NCI-H460 (cell line): ENCODE measurements at regions not wholly inside any gene's neighbourhood (a gene's known extent, or its start where the extent isn't known, plus 50 kb on each side); places are given as distances from the start of the nearest gene placed in this dataset.
"Not testable (repeated sequence)": the region's sequence is repeated elsewhere in the genome, so short reads cannot be mapped to it uniquely, and the experiment has no call there.

Experiments used
- DNase-seq: peaks from one replicate; pipeline ENCODE4 v3.0.0-alpha.2; 2016; ENCODE audit warnings: low read depth; ENCODE audit errors: extremely low read depth

DNA sequence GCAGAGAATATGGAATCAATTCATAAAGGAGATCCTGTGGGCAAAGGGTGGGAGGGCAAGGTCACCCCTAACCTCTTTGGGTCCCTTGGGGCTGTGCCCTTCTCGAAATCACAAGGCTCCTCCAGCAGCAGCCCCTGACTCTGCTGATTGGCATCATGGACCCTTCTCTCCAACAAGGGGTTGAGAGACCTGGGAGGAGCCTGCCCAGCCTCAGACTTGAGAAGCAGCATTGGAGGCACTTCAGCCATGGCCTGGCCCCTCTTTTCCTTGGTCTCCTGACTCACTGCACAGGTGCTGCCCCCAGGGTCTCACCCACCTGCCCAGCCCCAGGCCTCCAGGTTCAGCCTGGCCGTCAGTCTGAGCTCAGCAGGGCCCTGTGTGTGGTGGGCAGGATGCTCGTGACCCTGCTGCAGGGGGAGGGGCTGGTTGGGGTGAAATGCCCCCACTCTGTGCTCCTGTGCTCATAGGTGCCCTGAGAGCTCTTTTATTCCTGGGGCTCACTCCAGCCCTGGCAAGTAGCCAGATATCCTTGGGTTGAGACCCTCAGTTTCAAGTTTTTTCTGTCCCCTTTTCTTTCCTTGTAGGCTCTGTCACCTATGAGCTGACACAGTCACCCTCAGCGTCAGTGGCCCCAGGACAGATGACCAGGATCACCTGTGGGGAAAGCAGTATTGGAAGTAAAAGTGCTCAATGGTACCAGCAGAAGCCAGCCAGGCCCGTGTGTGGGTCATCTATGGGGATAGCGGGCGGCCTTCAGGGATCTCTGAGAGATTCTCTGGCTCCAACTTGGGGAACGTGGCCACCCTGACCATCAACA is 110.8 kb downstream of the GGTLC2 start:
- DNase-seq: no peak

GRCh38 chr22:22755778-22756100 is 111.3 kb downstream of the GGTLC2 start:
- no peak for DNase-seq

DNA sequence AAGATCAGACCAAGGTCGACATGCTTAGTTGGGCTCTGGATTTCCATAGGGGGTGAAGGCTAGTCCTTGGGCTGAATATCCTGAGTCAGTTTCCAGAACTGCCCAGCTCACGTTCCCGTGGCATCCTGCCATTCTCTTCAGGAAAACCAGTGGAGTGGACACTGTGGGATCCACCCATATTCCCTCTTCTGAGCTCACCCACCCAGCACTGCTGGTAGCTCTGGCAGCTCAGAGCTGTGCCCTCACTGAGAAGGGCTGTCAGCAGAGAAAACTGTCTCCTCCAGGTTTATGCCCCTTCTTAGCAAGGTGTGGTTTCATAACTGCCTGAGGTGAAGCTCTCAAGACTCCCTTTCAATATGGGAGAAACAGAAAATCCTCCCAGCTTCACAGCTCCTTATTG is 111.7 kb downstream of the GGTLC2 start:
- no peak for DNase-seq

GRCh38 chr22:22756551-22757201 is 112.3 kb downstream of the GGTLC2 start:
- DNase-seq: not testable (repeated sequence)

- not testable (repeated sequence) for DNase-seq
Observed at GRCh38 chr22:22758101-22758807, 113.8 kb downstream of the GGTLC2 start.

GRCh38 chr22:22759371-22759770 is 115.0 kb downstream of the GGTLC2 start:
- no peak for DNase-seq

DNA sequence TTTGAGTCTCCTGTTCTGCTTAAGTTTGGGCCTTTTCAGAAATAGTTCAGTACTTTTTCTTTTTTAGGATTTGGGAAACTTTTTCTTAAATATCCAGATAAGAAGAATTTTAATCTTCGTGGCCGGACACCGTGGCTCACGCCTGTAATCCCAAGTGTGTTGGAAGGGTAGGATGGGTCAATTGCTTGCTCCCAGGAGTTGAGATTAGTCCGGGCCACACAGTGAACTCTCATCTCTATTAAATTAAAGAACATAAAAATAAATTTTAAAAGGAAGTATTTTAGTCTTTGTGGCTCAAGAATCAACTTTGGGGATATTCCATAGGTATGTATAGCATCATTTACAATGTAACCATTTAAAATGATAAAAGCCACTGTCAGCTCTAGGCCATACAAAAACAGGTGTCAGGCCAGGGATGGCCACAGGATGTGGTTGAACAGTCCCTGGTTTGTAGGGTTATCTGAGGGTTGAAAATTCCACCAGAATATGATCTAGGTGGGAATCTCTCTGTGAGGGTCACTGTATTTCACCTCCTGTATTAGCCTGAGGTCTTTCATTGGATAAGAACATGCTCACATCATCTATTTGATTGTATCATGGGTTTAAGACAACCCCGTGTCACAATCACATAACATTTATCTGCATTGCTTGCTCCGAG is 115.6 kb downstream of the GGTLC2 start:
- no peak for DNase-seq

DNA sequence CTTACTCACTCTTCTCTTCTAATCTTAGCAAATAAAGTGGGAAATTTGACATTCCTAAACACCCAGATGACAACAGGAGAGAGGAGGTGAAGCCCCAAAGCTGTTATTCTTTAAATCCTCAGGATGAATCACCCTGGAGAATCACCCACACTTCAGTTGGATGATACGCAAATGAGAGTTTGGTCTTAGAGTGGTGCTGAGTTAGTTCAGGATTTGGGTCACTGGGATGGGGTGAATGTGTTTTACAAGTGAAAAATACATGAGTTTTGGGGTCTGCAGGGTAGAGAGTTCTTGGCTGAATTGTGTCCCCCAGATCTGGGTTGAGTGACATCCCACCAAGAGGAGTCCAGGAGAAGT is 117.2 kb downstream of the GGTLC2 start:
- no peak for DNase-seq

DNA sequence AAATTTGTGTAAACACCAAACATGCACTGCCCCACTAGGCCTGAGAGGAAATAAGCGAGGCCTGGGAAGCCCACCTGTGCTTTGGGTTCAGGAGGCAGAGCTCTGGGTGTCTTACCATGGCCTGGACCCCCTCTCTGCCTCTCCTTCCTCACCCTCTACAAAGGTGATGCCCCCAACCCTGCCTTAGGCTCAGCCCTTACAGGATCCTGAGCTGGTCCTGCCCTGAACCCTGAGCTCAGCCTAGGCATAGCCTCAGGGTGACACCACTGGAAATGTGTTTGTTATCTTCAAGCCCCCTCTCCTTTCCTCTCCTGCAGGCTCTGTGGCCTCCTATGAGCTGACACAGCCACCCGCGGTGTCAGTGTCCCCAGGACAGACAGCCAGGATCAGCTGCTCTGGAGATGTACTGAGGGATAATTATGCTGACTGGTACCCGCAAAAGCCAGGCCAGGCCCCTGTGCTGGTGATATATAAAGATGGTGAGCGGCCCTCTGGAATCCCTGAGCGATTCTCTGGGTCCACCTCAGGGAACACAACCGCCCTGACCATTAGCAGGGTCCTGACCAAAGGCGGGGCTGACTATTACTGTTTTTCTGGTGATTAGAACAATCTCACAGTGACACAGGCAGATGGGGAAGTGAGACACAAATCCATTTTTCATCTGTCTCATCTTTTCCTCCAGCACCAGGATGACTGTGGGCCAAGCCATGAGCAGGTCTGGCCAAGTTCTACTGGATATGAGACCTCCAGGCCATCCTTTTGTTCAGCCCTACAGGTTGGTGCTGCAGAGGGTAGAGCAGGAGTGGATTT is 117.8 kb downstream of the GGTLC2 start:
- no peak for DNase-seq

DNA sequence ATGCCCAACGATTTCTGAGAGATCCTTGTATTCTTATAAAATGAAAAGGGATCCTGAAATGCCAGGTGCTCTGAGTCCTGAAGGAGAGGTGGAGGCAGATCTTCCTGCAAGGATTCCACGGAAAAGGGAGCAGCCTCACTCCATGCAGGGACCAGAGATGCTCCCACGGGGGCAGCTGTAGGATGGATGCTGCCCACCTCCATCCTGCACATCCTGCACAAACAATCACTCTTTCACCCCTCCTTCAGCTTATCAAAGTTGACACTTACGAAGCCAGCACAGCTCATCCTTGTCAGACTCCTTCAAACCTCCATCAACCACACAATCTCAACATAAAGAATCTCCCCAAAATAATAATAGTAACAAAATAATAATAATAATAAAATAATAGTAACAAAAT is 119.1 kb downstream of the GGTLC2 start:
- no peak for DNase-seq

DNA sequence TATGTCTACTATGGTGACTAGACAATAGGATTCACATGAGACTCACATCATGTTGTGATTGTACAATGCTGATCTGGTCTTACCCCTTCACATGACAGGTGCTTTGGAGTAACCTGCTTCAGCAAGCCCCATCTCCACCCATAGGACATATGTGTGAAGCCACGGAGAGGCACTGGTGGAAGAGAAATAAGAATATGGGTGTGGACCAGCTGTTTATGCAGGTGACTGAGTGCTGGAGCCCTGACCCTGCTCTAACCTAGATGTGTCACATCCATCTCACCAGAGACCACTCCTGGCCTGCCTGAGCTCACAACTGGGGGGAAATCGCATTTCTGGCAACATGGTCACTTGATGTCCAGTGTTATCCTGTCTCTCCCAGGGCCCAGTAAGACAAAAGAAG is 119.7 kb downstream of the GGTLC2 start:
- DNase-seq: no peak

GRCh38 chr22:22767876-22768602 is 119.6 kb upstream of the IGLL5 start:
- no peak for DNase-seq

- DNase-seq: no peak
Observed at GRCh38 chr22:22768885-22769284, 118.7 kb upstream of the IGLL5 start.

DNA sequence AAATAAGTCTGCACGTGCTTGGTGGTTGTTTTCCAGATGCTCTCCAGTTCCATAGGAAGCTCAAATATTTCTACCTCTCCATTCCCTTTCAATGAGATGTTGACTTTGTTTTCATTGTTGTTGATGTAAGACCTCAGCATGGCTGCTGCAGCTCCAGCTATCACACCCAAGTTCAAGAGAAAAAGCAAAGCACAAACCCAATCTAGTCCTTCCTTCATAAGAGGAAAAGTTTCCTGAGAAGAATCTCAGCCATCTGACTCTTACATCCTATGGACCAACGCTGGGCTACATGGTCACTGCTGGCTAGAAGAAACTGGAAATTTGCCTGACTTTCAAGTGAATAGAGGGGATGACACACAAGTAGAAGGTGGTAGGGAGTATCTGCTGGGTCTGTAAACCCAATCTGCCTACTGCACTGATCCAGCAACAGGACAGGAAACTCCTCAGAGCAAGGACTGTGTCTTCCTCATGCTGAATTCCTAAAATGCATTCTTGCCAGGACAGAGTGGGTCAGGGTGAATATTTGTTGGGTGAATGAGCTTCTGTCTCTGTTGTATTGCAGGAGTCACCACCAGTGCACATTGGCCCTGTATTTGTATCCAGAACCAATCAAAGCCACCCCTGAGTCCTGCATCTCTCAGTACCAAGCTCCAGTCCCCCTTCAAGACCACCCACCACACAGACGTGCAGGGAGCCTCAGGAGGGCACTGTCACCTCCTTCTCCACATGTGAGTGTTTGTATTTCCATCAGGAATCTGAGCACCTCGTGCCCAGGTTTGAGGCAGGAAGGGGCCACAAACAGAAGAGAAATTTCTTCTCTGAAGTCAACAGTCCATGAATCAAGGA is 118.0 kb upstream of the IGLL5 start:
- no peak for DNase-seq

DNA sequence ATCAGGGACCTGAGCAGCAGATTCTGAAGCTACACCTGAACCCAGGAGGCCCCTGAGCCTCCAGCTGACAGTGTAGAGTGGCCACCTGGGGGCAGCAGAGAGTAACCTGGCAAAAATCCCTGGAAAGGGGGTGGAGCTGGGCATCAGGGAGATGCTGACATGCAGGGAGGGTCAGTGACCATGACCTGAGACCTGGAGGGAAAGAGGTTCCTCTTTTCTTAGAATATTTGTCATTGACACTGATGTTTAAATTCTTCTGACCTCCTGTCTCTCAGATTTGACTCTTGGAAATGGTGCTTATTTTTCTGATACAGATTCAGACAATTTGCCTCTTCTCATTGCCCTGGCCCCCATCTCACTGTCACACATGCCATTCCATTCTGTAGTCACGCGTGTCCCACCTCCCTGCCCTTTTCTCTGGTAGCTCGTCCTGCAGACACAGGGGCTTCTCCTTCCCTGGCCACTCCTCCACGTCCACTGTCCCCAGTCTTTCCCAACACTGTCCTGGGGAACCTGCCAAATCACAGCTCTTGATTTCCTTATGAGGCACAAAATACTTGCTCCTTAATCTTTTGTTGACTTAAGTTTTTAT is 117.2 kb upstream of the IGLL5 start:
- peak; percentile 40 for DNase-seq

DNA sequence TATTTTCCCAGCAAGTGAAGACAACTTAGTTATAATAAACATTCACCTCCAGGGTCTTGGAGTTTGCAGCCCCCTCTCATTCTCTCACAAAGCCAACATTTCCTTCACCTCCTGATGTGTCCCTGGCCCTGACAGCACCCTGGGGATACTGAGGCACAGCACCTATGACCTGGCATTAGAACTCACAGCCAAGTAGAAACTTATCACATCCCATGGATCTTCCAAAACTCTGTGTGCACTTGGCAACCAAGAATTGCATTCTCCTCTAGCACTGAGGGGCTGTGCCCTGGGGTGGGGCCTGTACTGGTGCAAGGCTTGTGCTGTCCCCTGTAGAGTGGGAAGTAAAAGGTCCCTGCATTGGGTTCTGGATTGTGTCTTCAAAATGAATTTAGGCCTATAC is 116.7 kb upstream of the IGLL5 start:
- DNase-seq: no peak

- DNase-seq: no peak
Observed at GRCh38 chr22:22771696-22772377, 115.8 kb upstream of the IGLL5 start.

DNA sequence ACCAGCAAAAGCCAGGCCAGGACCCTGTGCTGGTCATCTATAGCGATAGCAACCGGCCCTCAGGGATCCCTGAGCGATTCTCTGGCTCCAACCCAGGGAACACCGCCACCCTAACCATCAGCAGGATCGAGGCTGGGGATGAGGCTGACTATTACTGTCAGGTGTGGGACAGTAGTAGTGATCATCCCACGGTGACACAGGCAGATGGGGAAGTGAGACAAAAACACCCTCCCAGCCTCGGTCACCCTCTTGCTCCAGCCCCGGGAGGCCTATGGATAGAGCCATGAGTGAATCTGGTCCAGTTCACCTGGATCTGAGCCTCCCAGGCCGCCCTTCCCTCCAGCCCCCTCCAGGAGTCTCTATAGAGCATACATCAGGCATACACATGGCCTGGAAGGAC is 115.2 kb upstream of the IGLL5 start:
- DNase-seq: no peak
